ENCODE measurements at regions not wholly inside any gene's neighbourhood (a gene's known extent, or its start where the extent isn't known, plus 50 kb on each side); places are given as distances from the start of the nearest gene placed in this dataset.

- peaks cover 0 to 3% (median 0%) of the 10 kb centered on the region in 3 donors for H3K4me1 Mint-ChIP-seq
- H3K27me3 Mint-ChIP-seq = peaks cover 9% of the 10 kb centered on the region
- H3K27ac Mint-ChIP-seq = no peak overlapping the region
- H3K4me3 Mint-ChIP-seq = no peak overlapping the region
- no peaks in the 10 kb centered on the region for H3K36me3 Mint-ChIP-seq
- H3K9me3 Mint-ChIP-seq = peaks cover 0 to 7% (median 3%) of the 10 kb centered on the region in 3 donors
These were observed 247.3 kb upstream of the RPL38 start for GRCh38 chr17:73956169-73956568.

GRCh38 chr17:73956595-73957465 is 246.6 kb upstream of the RPL38 start:
- Mint-ChIP-seq H3K4me1 (peaks cover 0 to 3% (median 0%) of the 10 kb centered on the region in 3 donors), H3K36me3 (no peaks in the 10 kb centered on the region), H3K27ac (no peak overlapping the region), H3K9me3 (peaks cover 0 to 7% (median 3%) of the 10 kb centered on the region in 3 donors), H3K27me3 (peaks cover 5% of the 10 kb centered on the region), H3K4me3 (no peak overlapping the region)

- Mint-ChIP-seq H3K4me1 (no peaks in the 10 kb centered on the region), H3K36me3 (no peaks in the 10 kb centered on the region), H3K4me3 (no peak overlapping the region), H3K27me3 (peaks cover 1% of the 10 kb centered on the region), H3K27ac (no peak overlapping the region), H3K9me3 (peaks cover 0 to 7% (median 3%) of the 10 kb centered on the region in 3 donors)
These were observed 245.9 kb upstream of the RPL38 start for GRCh38 chr17:73957564-73957963.

GRCh38 chr17:73958453-73958852 is 245.0 kb upstream of the RPL38 start:
- no peak overlapping the region for H3K27ac Mint-ChIP-seq

GRCh38 chr17:73960469-73960868 is 243.0 kb upstream of the RPL38 start:
- Mint-ChIP-seq H3K27ac (no peak overlapping the region), H3K9me3 (peaks cover 1 to 16% (median 9%) of the 10 kb centered on the region in 3 donors), H3K4me3 (no peak overlapping the region), H3K36me3 (no peaks in the 10 kb centered on the region), H3K4me1 (no peaks in the 10 kb centered on the region), H3K27me3 (peaks cover 1% of the 10 kb centered on the region)

More at GRCh38 chr17:73958453-73958852, 245.0 kb upstream of the RPL38 start:
- Mint-ChIP-seq H3K36me3 (no peaks in the 10 kb centered on the region), H3K27me3 (peaks cover 1% of the 10 kb centered on the region), H3K9me3 (peaks cover 0 to 7% (median 3%) of the 10 kb centered on the region in 3 donors), H3K4me1 (no peaks in the 10 kb centered on the region), H3K4me3 (no peak overlapping the region)

- Mint-ChIP-seq H3K4me3 (no peak overlapping the region), H3K4me1 (no peaks in the 10 kb centered on the region), H3K36me3 (peaks cover 1% of the 10 kb centered on the region), H3K27me3 (peaks cover 1% of the 10 kb centered on the region), H3K9me3 (peaks cover 1 to 17% (median 17%) of the 10 kb centered on the region in 3 donors), H3K27ac (no peak overlapping the region)
These were observed 241.2 kb upstream of the RPL38 start for GRCh38 chr17:73962308-73962707.

- H3K4me1 Mint-ChIP-seq = no peaks in the 10 kb centered on the region
- H3K36me3 Mint-ChIP-seq = peaks cover 4% of the 10 kb centered on the region
- no peak overlapping the region for H3K4me3 Mint-ChIP-seq
- H3K27me3 Mint-ChIP-seq = peaks cover 18% of the 10 kb centered on the region
- H3K27ac Mint-ChIP-seq = no peak overlapping the region
- H3K9me3 Mint-ChIP-seq = peaks cover 1 to 15% (median 10%) of the 10 kb centered on the region in 3 donors
These were observed 234.8 kb upstream of the RPL38 start for GRCh38 chr17:73968680-73969079.

- peaks cover 0 to 13% (median 5%) of the 10 kb centered on the region in 3 donors for H3K9me3 Mint-ChIP-seq
- peaks cover 4% of the 10 kb centered on the region for H3K36me3 Mint-ChIP-seq
- H3K4me3 Mint-ChIP-seq = no peak overlapping the region
- H3K27me3 Mint-ChIP-seq = peaks cover 19% of the 10 kb centered on the region
- no peak overlapping the region for H3K27ac Mint-ChIP-seq
- H3K4me1 Mint-ChIP-seq = no peaks in the 10 kb centered on the region
These were observed 233.5 kb upstream of the RPL38 start for GRCh38 chr17:73969956-73970355.

GRCh38 chr17:73971127-73971526 is 232.4 kb upstream of the RPL38 start:
- Mint-ChIP-seq H3K4me3 (no peak overlapping the region), H3K36me3 (peaks cover 4% of the 10 kb centered on the region), H3K4me1 (no peaks in the 10 kb centered on the region), H3K27me3 (peaks cover 18% of the 10 kb centered on the region), H3K9me3 (peaks cover 0 to 5% (median 0%) of the 10 kb centered on the region in 3 donors), H3K27ac (no peak overlapping the region)

- H3K36me3 Mint-ChIP-seq = peaks cover 2% of the 10 kb centered on the region
- H3K27me3 Mint-ChIP-seq = peaks cover 18% of the 10 kb centered on the region
- H3K4me1 Mint-ChIP-seq = no peaks in the 10 kb centered on the region
- peaks cover 0 to 1% (median 0%) of the 10 kb centered on the region in 3 donors for H3K9me3 Mint-ChIP-seq
- no peak overlapping the region for H3K4me3 Mint-ChIP-seq
- H3K27ac Mint-ChIP-seq = no peak overlapping the region
These were observed 231.4 kb upstream of the RPL38 start for GRCh38 chr17:73972056-73972455.

- H3K36me3 Mint-ChIP-seq = peaks cover 2% of the 10 kb centered on the region
- H3K4me3 Mint-ChIP-seq = no peak overlapping the region
- no peaks in the 10 kb centered on the region for H3K4me1 Mint-ChIP-seq
- H3K27me3 Mint-ChIP-seq = peaks cover 22% of the 10 kb centered on the region
- no peak overlapping the region for H3K27ac Mint-ChIP-seq
- H3K9me3 Mint-ChIP-seq = no peaks in the 10 kb centered on the region
These were observed 230.6 kb upstream of the RPL38 start for GRCh38 chr17:73972901-73973300.

GRCh38 chr17:73973586-73974409 is 229.7 kb upstream of the RPL38 start:
- peaks cover 0 to 2% (median 0%) of the 10 kb centered on the region in 3 donors for H3K9me3 Mint-ChIP-seq
- no peak overlapping the region for H3K27ac Mint-ChIP-seq
- H3K36me3 Mint-ChIP-seq = peaks cover 2% of the 10 kb centered on the region
- peaks cover 26% of the 10 kb centered on the region for H3K27me3 Mint-ChIP-seq
- H3K4me3 Mint-ChIP-seq = no peak overlapping the region
- H3K4me1 Mint-ChIP-seq = no peaks in the 10 kb centered on the region

GRCh38 chr17:73974536-73974935 is 228.9 kb upstream of the RPL38 start:
- Mint-ChIP-seq H3K27ac (no peak overlapping the region), H3K36me3 (peaks cover 2% of the 10 kb centered on the region), H3K9me3 (peaks cover 0 to 2% (median 0%) of the 10 kb centered on the region in 3 donors), H3K27me3 (peaks cover 26% of the 10 kb centered on the region), H3K4me3 (no peak overlapping the region), H3K4me1 (no peaks in the 10 kb centered on the region)

GRCh38 chr17:73976147-73976546 is 227.3 kb upstream of the RPL38 start:
- H3K9me3 Mint-ChIP-seq = peaks cover 0 to 2% (median 0%) of the 10 kb centered on the region in 3 donors
- peaks cover 24% of the 10 kb centered on the region for H3K27me3 Mint-ChIP-seq
- H3K4me3 Mint-ChIP-seq = no peak overlapping the region
- H3K27ac Mint-ChIP-seq = peak overlapping the region in 1 of 3 donors; percentile 77
- H3K4me1 Mint-ChIP-seq = no peaks in the 10 kb centered on the region
- no peaks in the 10 kb centered on the region for H3K36me3 Mint-ChIP-seq
